HepG2 (cell line): ENCODE measurements at regions not wholly inside any gene's neighbourhood (a gene's known extent, or its start where the extent isn't known, plus 50 kb on each side); places are given as distances from the start of the nearest gene placed in this dataset.

Source experiments
- ATAC-seq: fragments of 200-7000 bp; cut with Tn5 transposase; 3 replicates; pipeline ENCODE4 v1.9.1; 2020; ENCODE audit warnings: mild to moderate bottlenecking, moderate library complexity
- BruUV-seq: library from RNA; stranded (reverse); fragments of 400-500 nt; replicated peaks from 2 replicates; lab custom pipeline; 2021; lab: Mats Ljungman, UMichigan
- CTCF ChIA-PET: fragments of 300-600 bp; formaldehyde crosslinking; extraction: SDS; loops from one replicate; lab custom pipeline; 2021; ENCODE audit warnings: low total read pairs, inconsistent platforms, low intra/inter-chr PET ratio; lab: Yijun Ruan, JAX
- POLR2A ChIA-PET: fragments of 350-600 bp; sonication (Branson Sonifier 250); formaldehyde crosslinking; loops from one replicate; lab custom pipeline; 2020; ENCODE audit warnings: antibody characterized with exemption, inconsistent platforms; lab: Yijun Ruan, JAX
- DNase-seq: peaks from one replicate; pipeline ENCODE4 v3.0.0-alpha.2; 2015; ENCODE audit warnings: low spot score
- FAIRE-seq: peaks from 3 replicates; lab custom pipeline; 2011; peaks lifted over from hg19 to GRCh38; lab: Jason Lieb, UNC
- H2AFZ ChIP-seq: one replicate; pipeline ENCODE4 v1.6.1; 2011; ENCODE audit warnings: low read length, inconsistent platforms
- H3K27ac ChIP-seq: fragments of 300-600 bp; 3 replicates; pipeline ENCODE4 v1.8.0; 2011; ENCODE audit warnings: mixed run types, mild to moderate bottlenecking, mixed read lengths, low read length, inconsistent platforms; ENCODE audit not compliant: insufficient read depth; ENCODE audit errors: extremely low read length
- H3K27me3 ChIP-seq, 2 experiments: fragments of 200-600 bp in 1 of 2; 2 replicates in 1 of 2; 3 replicates in 1 of 2; pipeline versions ENCODE4 v1.6.0 to v1.8.0; 2011; ENCODE audit warnings: low read length in 2 of 2, mild to moderate bottlenecking in 2 of 2, moderate library complexity in 2 of 2, inconsistent platforms in 1 of 2; ENCODE audit not compliant: insufficient read depth in 2 of 2, control insufficient read depth in 1 of 2
- H3K36me3 ChIP-seq, 2 experiments: fragments of 200-600 bp in 1 of 2; replicated peaks in 1 of 2; 2 replicates in 1 of 2; 3 replicates in 1 of 2; pipeline versions ENCODE4 v1.5.1 to v1.8.0; 2011; ENCODE audit warnings: low read length in 2 of 2, inconsistent platforms in 1 of 2; ENCODE audit not compliant: insufficient read depth in 2 of 2, control insufficient read depth in 1 of 2
- H3K4me1 ChIP-seq: 2 replicates; pipeline ENCODE4 v1.5.1; 2012; ENCODE audit warnings: low read length, inconsistent platforms; ENCODE audit not compliant: insufficient read depth
- H3K4me2 ChIP-seq: 2 replicates; pipeline ENCODE4 v1.6.0; 2011; ENCODE audit warnings: low read depth, low read length, inconsistent platforms
- H3K4me3 ChIP-seq, 3 experiments: fragments of 200-600 bp in 1 of 3; sonication (generic), shearing (Covaris generic) in 1 of 3; replicated peaks in 1 of 3; 2 replicates each; pipeline ENCODE4 v1.5.1; 2011 to 2016; ENCODE audit warnings: low read length in 3 of 3, inconsistent platforms in 2 of 3, low read depth in 2 of 3, mild to moderate bottlenecking in 2 of 3, control low read depth in 1 of 3, mixed read lengths in 1 of 3; ENCODE audit not compliant: insufficient read depth in 1 of 3
- H3K79me2 ChIP-seq: one replicate; pipeline ENCODE4 v1.6.1; 2011; ENCODE audit warnings: low read length, inconsistent platforms; ENCODE audit not compliant: insufficient read depth
- H3K9ac ChIP-seq: 2 replicates; pipeline ENCODE4 v1.6.0; 2011; ENCODE audit warnings: mild to moderate bottlenecking, low read depth, low read length, inconsistent platforms; ENCODE audit not compliant: insufficient read depth
- H3K9me3 ChIP-seq: 2 replicates; pipeline ENCODE4 v1.5.1; 2012; ENCODE audit warnings: mild to moderate bottlenecking, low read length
- H4K20me1 ChIP-seq: 2 replicates; pipeline ENCODE4 v1.6.0; 2011; ENCODE audit warnings: inconsistent platforms, mild to moderate bottlenecking, low read length, moderate library complexity; ENCODE audit not compliant: insufficient read depth
- AGO2 ChIP-seq: fragments of 200-400 bp; formaldehyde crosslinking; optimal IDR thresholded peaks from 2 replicates; pipeline ENCODE3; 2017; ENCODE audit warnings: mild to moderate bottlenecking, low read depth, low read length, moderate library complexity
- ATM ChIP-seq: fragments of 450-650 bp; IDR thresholded peaks from 2 replicates; pipeline ENCODE4 v1.7.1; 2017; ENCODE audit warnings: mild to moderate bottlenecking, borderline replicate concordance
- FOXA1 ChIP-seq, 2 experiments: fragments of 450-650 bp in 1 of 2; sonication (generic) in 1 of 2; formaldehyde crosslinking in 1 of 2; IDR thresholded peaks; 2 replicates each; pipeline versions ENCODE4 v1.4.0 to v1.6.1; 2016 to 2020; ENCODE audit warnings: missing genetic modification reagents in 1 of 2
- GABPA ChIP-seq, 2 experiments: IDR thresholded peaks; 2 replicates each; pipeline ENCODE4 v1.6.1; 2011 to 2016; ENCODE audit warnings: low read depth in 2 of 2, low read length in 1 of 2, missing biosample characterization in 1 of 2, missing genetic modification characterization in 1 of 2
- IKZF1 ChIP-seq: fragments of 450-650 bp; IDR thresholded peaks from 2 replicates; pipeline ENCODE4 v1.7.1; 2016
- NONO ChIP-seq, 2 experiments: fragments of 450-650 bp in 1 of 2; sonication (generic) in 1 of 2; formaldehyde crosslinking in 1 of 2; IDR thresholded peaks in 1 of 2; conservative IDR thresholded peaks in 1 of 2; 2 replicates each; pipeline versions ENCODE4 v1.6.1 to v1.8.0; 2017 to 2022; ENCODE audit warnings: mild to moderate bottlenecking in 1 of 2, missing genetic modification reagents in 1 of 2, moderate library complexity in 1 of 2
- PITX1 ChIP-seq: sonication (generic); formaldehyde crosslinking; IDR thresholded peaks from 2 replicates; pipeline ENCODE4 v1.5.1; 2020; ENCODE audit warnings: mild to moderate bottlenecking, missing genetic modification reagents
- TGIF2 ChIP-seq: IDR thresholded peaks from 2 replicates; pipeline ENCODE4 v1.6.1; 2016; ENCODE audit warnings: control low read depth, missing compliant biosample characterization
- ZC3H13 ChIP-seq: sonication (generic); formaldehyde crosslinking; IDR thresholded peaks from 2 replicates; pipeline ENCODE4 v1.8.1; 2023; ENCODE audit warnings: mild to moderate bottlenecking, missing genetic modification reagents, moderate library complexity
- ZMYM2 ChIP-seq: sonication (generic); formaldehyde crosslinking; IDR thresholded peaks from 2 replicates; pipeline ENCODE4 v1.8.0; 2022; ENCODE audit warnings: mild to moderate bottlenecking, missing genetic modification reagents
- ZNF24 ChIP-seq: fragments of 450-650 bp; IDR thresholded peaks from 2 replicates; pipeline ENCODE4 v1.6.1; 2017; ENCODE audit warnings: antibody characterized with exemption, mild to moderate bottlenecking
- ZNF264 ChIP-seq: sonication (generic); formaldehyde crosslinking; IDR thresholded peaks from 2 replicates; pipeline ENCODE4 v1.4.0; 2020; ENCODE audit warnings: missing genetic modification reagents
- ZNF33A ChIP-seq: sonication (generic); formaldehyde crosslinking; IDR thresholded peaks from 2 replicates; pipeline ENCODE4 v1.5.1; 2020; ENCODE audit warnings: missing genetic modification reagents, mild to moderate bottlenecking, moderate library complexity, borderline replicate concordance
- WGBS: methylation state at CpG from one replicate; pipeline ENCODE4 v1.1.6; 2017; ENCODE audit warnings: low lambda C conversion rate; 5-methylcytosine and 5-hydroxymethylcytosine counted together
- in situ Hi-C: cut with HindIII; loops from 2 replicates; pipeline ENCODE4 v1.10.0; 2017; ENCODE audit warnings: low pct_unique_long_range_greater_than_20kb; ENCODE audit not compliant: extremely low pct_ligation_motif_present
- intact Hi-C: fragments of 100-400 bp; cut with micrococcal nuclease; formaldehyde crosslinking; loops from one replicate; pipeline ENCODE4 v1.10.0; 2022; ENCODE audit not compliant: unreplicated experiment
- TF ChIP-seq, protein P1 (sequence below): sonication (generic); formaldehyde crosslinking; IDR thresholded peaks from 2 replicates; pipeline ENCODE4 v1.4.0; 2020; ENCODE audit warnings: missing genetic modification reagents

DNA sequence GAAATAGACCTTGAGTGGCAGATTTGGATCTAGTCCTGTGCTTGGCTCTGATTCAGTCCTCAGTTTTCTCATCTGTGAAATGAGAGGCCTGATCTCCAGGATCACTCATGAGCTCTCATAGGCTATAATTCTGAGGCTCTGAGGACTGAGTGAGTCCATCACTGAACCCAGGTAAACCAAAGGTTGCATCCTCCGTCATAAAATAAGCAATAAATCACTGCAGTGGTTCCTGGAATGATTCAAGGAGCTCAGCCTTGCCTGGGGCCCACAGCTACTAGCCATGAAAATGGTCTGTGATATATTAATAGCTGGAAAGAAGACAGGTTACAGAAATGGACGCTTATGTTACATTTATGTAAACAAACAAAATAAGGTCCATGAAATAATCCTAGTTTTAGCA lies 124.8 kb downstream of the MAP3K7 start:
- 0% methylated on average over 1 of the region's 2 CpGs for WGBS
- ATAC-seq: no peak
- ChIA-PET POLR2A (no interaction called here), CTCF (no interaction called here)
- Histone ChIP-seq H3K9ac (no peak overlapping the region), H2AFZ (no peak overlapping the region), H3K4me1 (no peaks in the 10 kb centered on the region), H3K27ac (no peak overlapping the region), H4K20me1 (no peaks in the 10 kb centered on the region)
- BruUV-seq: no TSS peak
- TF ChIP-seq, protein P1, sequence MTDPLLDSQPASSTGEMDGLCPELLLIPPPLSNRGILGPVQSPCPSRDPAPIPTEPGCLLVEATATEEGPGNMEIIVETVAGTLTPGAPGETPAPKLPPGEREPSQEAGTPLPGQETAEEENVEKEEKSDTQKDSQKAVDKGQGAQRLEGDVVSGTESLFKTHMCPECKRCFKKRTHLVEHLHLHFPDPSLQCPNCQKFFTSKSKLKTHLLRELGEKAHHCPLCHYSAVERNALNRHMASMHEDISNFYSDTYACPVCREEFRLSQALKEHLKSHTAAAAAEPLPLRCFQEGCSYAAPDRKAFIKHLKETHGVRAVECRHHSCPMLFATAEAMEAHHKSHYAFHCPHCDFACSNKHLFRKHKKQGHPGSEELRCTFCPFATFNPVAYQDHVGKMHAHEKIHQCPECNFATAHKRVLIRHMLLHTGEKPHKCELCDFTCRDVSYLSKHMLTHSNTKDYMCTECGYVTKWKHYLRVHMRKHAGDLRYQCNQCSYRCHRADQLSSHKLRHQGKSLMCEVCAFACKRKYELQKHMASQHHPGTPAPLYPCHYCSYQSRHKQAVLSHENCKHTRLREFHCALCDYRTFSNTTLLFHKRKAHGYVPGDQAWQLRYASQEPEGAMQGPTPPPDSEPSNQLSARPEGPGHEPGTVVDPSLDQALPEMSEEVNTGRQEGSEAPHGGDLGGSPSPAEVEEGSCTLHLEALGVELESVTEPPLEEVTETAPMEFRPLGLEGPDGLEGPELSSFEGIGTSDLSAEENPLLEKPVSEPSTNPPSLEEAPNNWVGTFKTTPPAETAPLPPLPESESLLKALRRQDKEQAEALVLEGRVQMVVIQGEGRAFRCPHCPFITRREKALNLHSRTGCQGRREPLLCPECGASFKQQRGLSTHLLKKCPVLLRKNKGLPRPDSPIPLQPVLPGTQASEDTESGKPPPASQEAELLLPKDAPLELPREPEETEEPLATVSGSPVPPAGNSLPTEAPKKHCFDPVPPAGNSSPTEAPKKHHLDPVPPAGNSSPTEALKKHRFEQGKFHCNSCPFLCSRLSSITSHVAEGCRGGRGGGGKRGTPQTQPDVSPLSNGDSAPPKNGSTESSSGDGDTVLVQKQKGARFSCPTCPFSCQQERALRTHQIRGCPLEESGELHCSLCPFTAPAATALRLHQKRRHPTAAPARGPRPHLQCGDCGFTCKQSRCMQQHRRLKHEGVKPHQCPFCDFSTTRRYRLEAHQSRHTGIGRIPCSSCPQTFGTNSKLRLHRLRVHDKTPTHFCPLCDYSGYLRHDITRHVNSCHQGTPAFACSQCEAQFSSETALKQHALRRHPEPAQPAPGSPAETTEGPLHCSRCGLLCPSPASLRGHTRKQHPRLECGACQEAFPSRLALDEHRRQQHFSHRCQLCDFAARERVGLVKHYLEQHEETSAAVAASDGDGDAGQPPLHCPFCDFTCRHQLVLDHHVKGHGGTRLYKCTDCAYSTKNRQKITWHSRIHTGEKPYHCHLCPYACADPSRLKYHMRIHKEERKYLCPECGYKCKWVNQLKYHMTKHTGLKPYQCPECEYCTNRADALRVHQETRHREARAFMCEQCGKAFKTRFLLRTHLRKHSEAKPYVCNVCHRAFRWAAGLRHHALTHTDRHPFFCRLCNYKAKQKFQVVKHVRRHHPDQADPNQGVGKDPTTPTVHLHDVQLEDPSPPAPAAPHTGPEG (CRISPR knock-in tag): no peak
- TF ChIP-seq ATM (no peak), ZNF24 (no peak), AGO2 (no peak), ZMYM2 (no peak), TGIF2 (CRISPR knock-in tag) (no peak), GABPA (IDR thresholded peaks at IDR 0.05; ENCODE audit: low read depth, low read length) (no peak), GABPA (CRISPR knock-in tag; IDR thresholded peaks at IDR 0.05; ENCODE audit: low read depth) (no peak), ZNF264 (CRISPR knock-in tag) (no peak), ZNF33A (no peak), NONO (IDR thresholded peaks at IDR 0.05) (no peak), NONO (CRISPR knock-in tag; conservative IDR thresholded peaks at IDR 0.05) (no peak), ZC3H13 (CRISPR knock-in tag) (no peak), IKZF1 (no peak), FOXA1 (IDR thresholded peaks at IDR 0.05) (no peak), FOXA1 (CRISPR knock-in tag; IDR thresholded peaks at IDR 0.05) (no peak), PITX1 (no peak)
- TF ChIP-seq, all 625 proteins: peak for 0
- intact Hi-C loops (no loop called here), in situ Hi-C loops (no loop called here)
- no peak for DNase-seq
- no peaks in the 10 kb centered on the region; a peak in 1 of 5 replicates for H3K27me3 ChIP-seq
- H3K79me2 ChIP-seq: no peaks in the 10 kb centered on the region
- no peak for FAIRE-seq
- no peak overlapping the region for H3K4me3 ChIP-seq
- no peak overlapping the region for H3K4me2 ChIP-seq
- no peaks in the 10 kb centered on the region for H3K9me3 ChIP-seq
- H3K36me3 ChIP-seq: no peaks in the 10 kb centered on the region
